NCI-H146 treated with DMSO at 0.1 percent for 48 hours (cell line): ENCODE measurements at regions not wholly inside any gene's neighbourhood (a gene's known extent, or its start where the extent isn't known, plus 50 kb on each side); places are given as distances from the start of the nearest gene placed in this dataset.

ENCODE experiments used
- DNase-seq: peaks from one replicate; lab custom pipeline; 2025; ENCODE audit not compliant: unreplicated experiment; lab: John Stamatoyannopoulos, UW

DNA sequence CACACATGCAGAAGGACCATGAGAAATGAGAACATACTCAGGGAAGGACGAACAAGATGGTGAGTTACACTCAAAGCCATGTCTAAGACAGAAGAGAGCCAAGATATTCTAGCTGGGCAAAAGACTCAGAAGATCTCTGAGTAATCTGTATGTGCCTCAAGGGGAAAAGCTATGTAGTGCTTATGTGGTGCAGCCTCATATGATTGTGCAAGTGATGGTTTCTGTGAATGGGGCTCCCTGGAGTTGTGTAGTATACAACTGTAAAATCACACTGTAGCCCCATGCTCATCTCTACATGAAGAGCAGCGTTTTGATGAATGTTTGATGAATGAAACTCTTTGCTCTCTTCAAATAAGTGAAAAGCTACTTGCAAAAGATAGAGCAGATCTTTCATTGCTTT, 57.5 kb downstream of the OSR1 start:
- DNase-seq, result no peak

- no peak for DNase-seq
Measured at GRCh38 chr2:19299522-19299921, 58.9 kb downstream of the OSR1 start.

GRCh38 chr2:19299032-19299431, 59.4 kb downstream of the OSR1 start:
- DNase-seq, result no peak

- no peak for DNase-seq
Measured at GRCh38 chr2:19297716-19298115, 60.7 kb downstream of the OSR1 start.

DNA sequence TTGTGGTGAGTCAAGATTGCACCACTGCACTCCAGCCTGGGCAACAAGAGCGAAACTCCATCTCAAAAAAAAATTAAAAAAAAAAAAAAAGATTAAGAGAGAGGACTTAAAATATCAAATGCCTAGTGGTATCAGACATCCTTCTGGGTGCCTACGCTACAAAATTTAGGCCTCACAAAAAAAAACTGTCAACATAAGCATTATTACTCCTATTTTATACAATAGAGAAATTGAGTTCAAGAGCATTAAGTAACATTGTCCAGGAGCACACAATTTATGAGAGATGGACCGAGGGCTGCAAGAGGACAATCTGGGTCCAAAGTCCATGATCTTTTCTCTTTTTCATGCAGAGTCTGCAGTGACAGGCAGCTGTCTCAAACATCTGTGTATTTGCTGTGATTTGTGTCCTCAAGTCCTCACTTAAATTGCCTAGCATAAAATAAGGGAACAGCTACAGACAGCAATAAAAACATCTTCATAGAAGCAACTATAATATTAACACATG, 62.4 kb downstream of the OSR1 start:
- no peak for DNase-seq

- no peak for DNase-seq
Measured at GRCh38 chr2:19292007-19292406, 66.4 kb downstream of the OSR1 start.

DNA sequence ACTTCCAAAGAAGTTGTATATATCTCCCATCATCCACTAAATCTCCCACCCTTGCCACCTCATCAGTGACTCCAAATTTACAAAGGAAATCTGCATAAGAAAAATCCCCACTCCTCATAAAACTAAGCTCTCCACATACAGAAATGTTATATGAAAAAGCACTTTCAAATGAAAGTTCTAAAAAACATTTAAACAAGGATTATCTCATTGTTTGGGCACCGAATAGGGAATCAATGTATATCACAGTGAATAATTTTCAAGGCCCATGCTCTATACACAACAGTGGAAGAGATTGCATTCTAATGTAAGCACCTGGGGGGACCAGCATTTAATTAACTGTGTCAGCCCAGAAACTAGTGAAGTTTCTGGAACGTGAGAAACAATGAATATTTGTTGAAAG, 70.1 kb downstream of the OSR1 start:
- DNase-seq, result no peak

GRCh38 chr2:19287324-19287723, 71.1 kb downstream of the OSR1 start:
- DNase-seq, result no peak

- no peak for DNase-seq
Measured at GRCh38 chr2:19282305-19282704, 76.1 kb downstream of the OSR1 start.

- no peak for DNase-seq
Measured at GRCh38 chr2:19274439-19274838, 84.0 kb downstream of the OSR1 start.

DNA sequence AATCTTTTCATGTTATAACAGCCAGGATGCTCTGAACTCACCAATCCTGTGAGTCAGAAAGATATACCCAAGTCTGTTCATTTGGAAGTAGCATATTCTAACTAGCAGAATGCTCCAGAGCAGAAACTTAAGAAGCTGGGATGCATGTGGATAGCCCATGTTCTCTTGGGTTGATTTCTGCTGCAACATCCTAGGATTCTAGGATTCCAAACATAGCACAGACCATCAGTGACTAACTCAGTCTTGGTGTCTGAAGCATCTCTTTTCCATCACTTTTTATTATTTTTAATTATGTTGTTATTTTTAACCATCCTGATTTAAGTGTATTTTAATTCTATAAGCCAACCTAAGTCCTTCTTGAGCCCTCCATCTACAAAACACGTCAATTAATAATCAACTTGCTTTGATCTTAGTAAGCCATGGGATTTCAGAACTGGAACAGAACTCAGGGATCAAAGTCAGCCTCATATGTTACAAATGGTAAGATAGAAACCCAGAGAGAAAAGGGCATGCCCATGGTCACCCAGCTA, 85.4 kb downstream of the OSR1 start:
- no peak for DNase-seq

- no peak for DNase-seq
Measured at GRCh38 chr2:19272039-19272438, 86.4 kb downstream of the OSR1 start.

DNA sequence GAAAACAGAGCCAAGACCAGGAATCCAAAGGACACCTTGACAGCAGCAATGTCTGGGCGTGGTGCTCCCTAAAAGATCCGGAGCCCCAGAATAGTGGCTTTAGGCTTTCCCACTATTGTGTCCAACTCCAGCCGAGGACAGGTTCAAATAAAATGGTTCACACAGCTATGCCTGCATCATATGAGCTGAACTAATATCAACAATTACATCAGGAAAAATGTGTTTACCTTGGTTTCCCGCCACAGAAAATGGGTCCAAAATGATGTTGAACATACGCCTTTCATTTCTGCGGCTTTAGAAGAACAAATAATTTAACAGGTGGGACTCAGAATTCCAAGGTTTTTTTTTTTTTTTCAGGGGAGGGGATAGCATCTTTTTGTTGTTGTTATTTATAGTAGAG, 93.6 kb downstream of the OSR1 start:
- no peak for DNase-seq

GRCh38 chr2:19262150-19262549, 96.3 kb downstream of the OSR1 start:
- DNase-seq, result no peak

- DNase-seq, result no peak
Measured at GRCh38 chr2:19261061-19261460, 97.4 kb downstream of the OSR1 start.

DNA sequence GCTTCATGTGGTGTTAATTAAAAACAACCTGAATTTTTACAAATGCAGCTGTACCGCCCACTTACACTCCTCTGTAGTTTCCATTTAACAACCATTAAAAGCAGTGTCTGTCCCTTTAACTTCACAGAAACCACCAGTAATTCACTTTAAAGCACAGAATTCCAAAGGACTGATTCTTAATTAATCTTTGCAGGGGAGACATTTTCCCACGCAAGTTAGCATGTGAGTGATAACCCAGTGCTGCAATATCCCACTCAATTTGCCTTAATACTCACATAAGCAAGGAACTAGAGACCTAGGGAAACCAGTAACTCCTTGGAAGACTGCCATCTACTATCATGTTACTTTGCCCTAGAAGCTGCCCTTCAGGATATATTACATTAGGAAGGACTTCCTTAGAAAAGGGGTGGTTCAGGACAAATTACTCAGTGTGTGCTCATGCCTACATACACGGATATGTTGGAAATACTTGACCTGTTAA, 102.3 kb downstream of the OSR1 start:
- DNase-seq, result no peak

DNA sequence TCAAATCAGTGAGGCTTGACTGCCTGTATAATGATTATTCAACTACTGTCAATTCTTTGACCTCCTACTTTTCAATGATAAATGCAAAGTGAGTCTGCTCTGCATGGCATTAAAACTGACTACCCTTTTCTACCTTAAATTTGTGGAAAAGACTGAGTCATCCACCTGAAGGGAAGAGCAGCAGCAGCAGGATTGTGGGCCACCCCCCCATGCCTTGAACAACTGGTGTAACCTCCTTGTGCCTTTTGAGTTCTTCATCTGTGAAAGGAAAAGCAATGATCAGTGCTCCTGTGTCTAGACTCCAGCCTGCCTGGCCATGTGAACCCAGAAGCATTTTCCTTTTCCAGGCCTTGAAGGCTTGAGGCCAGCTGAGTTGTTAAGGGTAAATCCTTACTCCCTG, 102.9 kb downstream of the OSR1 start:
- no peak for DNase-seq

- DNase-seq, result no peak
Measured at GRCh38 chr2:19251554-19251953, 106.9 kb downstream of the OSR1 start.

DNA sequence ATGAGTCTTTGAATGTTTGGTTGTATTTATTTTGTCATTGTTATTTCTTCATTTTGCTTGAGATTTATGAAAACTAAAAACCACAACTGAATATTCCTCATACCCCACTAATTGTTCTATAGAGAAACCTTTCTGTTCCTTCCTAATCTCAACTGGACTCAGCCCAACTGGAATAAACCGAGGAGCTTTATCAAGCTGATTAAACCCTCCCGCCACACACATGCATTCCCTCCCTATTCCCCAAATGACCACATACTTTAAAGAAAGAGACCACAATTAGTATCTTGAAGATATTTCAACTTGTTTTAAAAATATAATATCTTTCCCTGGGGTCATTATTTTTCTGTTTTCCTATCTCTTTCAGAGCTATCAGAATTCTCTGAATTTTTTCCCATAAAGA, 107.5 kb downstream of the OSR1 start:
- no peak for DNase-seq

DNA sequence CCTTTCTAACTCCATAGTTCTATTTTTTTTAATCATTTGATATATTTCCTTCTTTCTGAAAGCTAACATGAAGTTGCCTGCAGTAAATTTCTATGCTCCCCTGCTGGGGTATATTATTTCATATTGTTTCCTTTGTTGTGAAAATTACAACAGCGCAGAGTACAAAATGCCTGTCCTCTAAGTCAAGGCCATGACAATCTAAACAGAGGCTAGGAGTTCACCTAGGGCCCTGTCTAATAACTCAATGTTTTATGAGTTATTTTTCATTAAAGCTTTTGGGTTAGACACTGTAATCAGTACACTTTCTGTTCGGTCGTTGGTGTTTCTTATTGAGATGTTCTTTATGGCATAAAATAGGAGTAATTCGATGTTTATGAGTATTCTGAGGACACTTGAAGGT, 111.2 kb downstream of the OSR1 start:
- no peak for DNase-seq

- no peak for DNase-seq
Measured at GRCh38 chr2:19246496-19246895, 111.9 kb downstream of the OSR1 start.

- DNase-seq, result no peak
Measured at GRCh38 chr2:19244460-19245363, 113.7 kb downstream of the OSR1 start.
